ENCODE measurements at regions not wholly inside any gene's neighbourhood (a gene's known extent, or its start where the extent isn't known, plus 50 kb on each side); places are given as distances from the start of the nearest gene placed in this dataset.
"Not testable (repeated sequence)": the region's sequence is repeated elsewhere in the genome, so short reads cannot be mapped to it uniquely, and the experiment has no call there.

DNA sequence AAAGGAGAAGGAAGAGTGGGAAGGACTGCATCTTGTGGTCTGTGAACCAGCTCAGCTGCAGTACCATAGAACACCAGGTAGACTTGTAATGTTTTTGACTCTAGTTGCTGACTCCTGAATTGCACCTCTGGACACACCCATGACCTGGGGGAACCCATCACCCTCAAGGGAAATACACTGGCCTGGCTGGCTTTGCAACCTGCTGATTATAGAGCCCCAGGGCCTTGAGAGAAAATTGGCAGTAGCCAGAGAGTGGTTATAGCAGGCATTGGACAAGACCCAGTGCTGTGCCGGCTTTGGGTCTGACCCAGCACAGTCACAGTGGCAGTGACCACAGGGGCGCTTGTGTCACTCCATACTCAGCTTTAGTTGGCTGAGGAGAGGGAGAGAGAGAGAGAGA lies 902.3 kb downstream of the GRID1 start:
- H3K4me3 ChIP-seq (ENCODE audit: low read length): no peak overlapping the region
- H3K27me3 ChIP-seq (ENCODE audit: insufficient read depth, low read length): no peaks in the 10 kb centered on the region
- no peaks in the 10 kb centered on the region for H3K9me3 ChIP-seq (ENCODE audit: low read length)
- H3K4me1 ChIP-seq (ENCODE audit: insufficient read depth, low read length): no peaks in the 10 kb centered on the region
- H3K36me3 ChIP-seq (ENCODE audit: insufficient read depth, low read length): no peaks in the 10 kb centered on the region
- H2AFZ ChIP-seq (ENCODE audit: low read depth, low read length): no peak overlapping the region

DNA sequence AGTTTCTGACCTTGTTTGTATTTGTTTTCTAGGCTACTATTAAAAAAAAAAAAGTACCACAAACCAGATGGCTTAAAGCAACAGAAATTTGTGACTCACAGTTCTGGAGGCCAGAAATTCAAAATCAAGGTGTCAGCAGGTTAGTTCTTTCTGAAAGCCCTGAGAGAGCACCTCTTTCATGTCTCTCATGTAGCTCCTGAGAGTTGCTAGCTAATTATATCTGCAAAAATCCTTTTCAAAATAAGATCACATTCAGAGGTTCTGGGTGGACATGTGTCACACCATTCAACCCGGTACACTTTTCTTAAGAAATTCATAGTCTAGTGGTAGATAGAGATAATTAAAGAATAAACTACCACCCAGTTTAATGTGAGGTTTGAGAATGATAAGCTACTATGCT lies 888.6 kb downstream of the GRID1 start:
- H3K36me3 ChIP-seq (ENCODE audit: insufficient read depth, low read length): no peaks in the 10 kb centered on the region
- no peak overlapping the region for H2AFZ ChIP-seq (ENCODE audit: low read depth, low read length)
- H3K4me1 ChIP-seq (ENCODE audit: insufficient read depth, low read length): no peaks in the 10 kb centered on the region
- H3K4me3 ChIP-seq (ENCODE audit: low read length): no peak overlapping the region
- H3K27me3 ChIP-seq (ENCODE audit: insufficient read depth, low read length): no peaks in the 10 kb centered on the region
- no peaks in the 10 kb centered on the region for H3K9me3 ChIP-seq (ENCODE audit: low read length)

DNA sequence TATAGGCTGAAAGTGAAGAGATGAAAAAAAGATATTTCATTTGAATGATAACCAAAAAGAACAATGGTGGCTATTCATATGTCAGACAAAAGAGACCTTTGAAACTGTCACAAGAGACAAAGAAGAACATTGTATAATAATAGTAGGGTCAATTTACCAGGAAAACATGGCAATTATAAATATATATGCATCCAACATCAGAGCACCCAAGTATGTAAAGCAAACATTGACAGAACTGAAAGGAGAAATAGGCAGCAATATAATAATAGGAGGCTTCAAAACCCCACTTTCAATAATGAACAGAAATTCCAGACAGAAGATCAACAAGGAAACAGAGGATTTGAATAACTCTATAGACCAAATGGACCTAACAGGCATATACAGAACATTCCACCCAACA lies 876.2 kb downstream of the GRID1 start:
- Histone ChIP-seq H3K36me3 (ENCODE audit: insufficient read depth, low read length) (no peaks in the 10 kb centered on the region), H3K4me3 (ENCODE audit: low read length) (no peak overlapping the region), H3K4me1 (ENCODE audit: insufficient read depth, low read length) (no peaks in the 10 kb centered on the region), H3K9me3 (ENCODE audit: low read length) (no peaks in the 10 kb centered on the region), H3K27me3 (ENCODE audit: insufficient read depth, low read length) (no peaks in the 10 kb centered on the region), H2AFZ (ENCODE audit: low read depth, low read length) (no peak overlapping the region)

DNA sequence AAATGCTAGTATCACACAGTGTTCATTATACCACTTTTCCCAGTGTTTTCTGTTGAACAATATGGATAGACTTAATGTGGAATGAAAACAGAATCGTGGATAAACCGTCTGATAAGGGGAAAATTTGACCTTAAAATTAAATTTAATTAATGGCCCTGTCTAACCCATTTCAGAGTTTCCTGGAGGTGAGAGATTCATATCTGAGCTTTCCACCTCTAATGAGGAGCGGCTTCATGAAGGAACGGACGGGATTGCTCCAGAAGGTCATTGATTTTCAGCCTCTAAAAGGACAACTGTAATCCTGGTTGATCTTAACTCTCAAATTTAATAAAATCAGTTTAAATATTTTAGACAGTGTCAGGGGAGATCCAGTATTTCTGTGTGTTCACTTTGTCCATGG lies 874.9 kb downstream of the GRID1 start:
- H3K36me3 ChIP-seq (ENCODE audit: insufficient read depth, low read length): no peaks in the 10 kb centered on the region
- no peaks in the 10 kb centered on the region for H3K4me1 ChIP-seq (ENCODE audit: insufficient read depth, low read length)
- no peak overlapping the region for H3K4me3 ChIP-seq (ENCODE audit: low read length)
- no peak overlapping the region for H2AFZ ChIP-seq (ENCODE audit: low read depth, low read length)
- H3K27me3 ChIP-seq (ENCODE audit: insufficient read depth, low read length): no peaks in the 10 kb centered on the region
- H3K9me3 ChIP-seq (ENCODE audit: low read length): no peaks in the 10 kb centered on the region

DNA sequence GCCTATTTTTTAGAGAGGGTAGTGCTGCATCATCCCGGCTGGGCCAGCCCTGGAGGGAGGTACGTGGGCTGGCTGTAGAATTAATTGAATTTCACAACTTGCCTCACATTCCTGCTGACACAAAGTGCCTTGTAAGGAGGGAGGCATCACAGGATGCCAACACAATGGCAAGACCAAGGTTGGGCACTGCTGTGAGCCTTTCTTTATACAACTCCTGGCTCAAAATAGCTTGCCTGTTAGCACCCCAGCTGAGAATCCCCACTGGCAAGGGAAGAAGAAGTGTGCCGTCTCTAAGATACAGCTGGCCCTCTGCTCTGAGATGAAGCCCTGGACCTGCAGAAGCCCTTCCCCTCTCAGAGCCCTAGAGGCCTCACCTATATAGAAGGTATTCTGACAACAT lies 873.9 kb downstream of the GRID1 start:
- no peaks in the 10 kb centered on the region for H3K9me3 ChIP-seq (ENCODE audit: low read length)
- no peaks in the 10 kb centered on the region for H3K36me3 ChIP-seq (ENCODE audit: insufficient read depth, low read length)
- H3K27me3 ChIP-seq (ENCODE audit: insufficient read depth, low read length): no peaks in the 10 kb centered on the region
- H3K4me1 ChIP-seq (ENCODE audit: insufficient read depth, low read length): no peaks in the 10 kb centered on the region
- no peak overlapping the region for H2AFZ ChIP-seq (ENCODE audit: low read depth, low read length)
- H3K4me3 ChIP-seq (ENCODE audit: low read length): no peak overlapping the region

DNA sequence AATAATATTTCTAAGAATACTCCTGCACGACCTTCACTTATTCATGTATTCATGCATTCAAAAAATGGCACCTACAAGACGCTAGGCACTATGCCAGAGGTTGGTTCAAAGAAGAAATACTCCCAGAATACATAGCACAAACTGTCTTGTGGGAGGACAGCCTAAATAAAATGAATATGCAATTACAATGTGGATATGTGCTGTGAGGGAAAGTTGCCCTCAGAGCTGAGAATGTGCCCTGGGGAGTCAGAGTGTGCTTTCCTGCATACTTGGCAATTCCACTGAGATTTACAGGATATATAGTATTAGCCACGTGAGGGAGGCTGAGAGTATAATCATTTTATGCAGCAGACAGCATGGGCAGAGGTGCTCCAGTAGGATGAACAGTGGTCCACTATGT lies 872.9 kb downstream of the GRID1 start:
- H3K9me3 ChIP-seq (ENCODE audit: low read length): no peaks in the 10 kb centered on the region
- H2AFZ ChIP-seq (ENCODE audit: low read depth, low read length): no peak overlapping the region
- no peak overlapping the region for H3K4me3 ChIP-seq (ENCODE audit: low read length)
- no peaks in the 10 kb centered on the region for H3K27me3 ChIP-seq (ENCODE audit: insufficient read depth, low read length)
- H3K4me1 ChIP-seq (ENCODE audit: insufficient read depth, low read length): no peaks in the 10 kb centered on the region
- H3K36me3 ChIP-seq (ENCODE audit: insufficient read depth, low read length): no peaks in the 10 kb centered on the region

DNA sequence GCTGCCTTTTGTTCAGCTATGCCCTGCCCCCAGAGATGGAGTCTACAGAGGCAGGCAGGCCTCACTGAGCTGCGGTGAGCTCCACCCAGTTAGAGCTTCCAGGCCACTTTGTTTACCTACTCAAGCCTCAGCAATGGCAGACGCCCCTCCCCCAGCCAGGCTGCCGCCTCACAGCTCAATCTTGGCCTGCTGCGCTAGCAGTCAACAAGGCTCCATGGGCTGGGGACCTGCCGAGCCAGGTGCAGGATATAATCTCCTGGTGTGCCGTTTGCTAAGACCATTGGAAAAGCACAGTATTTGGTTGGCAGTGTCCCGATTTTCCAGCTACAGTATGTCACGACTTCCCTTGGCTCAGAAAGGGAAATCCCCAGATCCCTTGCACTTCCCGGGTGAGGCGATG lies 862.0 kb downstream of the GRID1 start:
- not testable (repeated sequence) for H3K36me3 ChIP-seq (ENCODE audit: insufficient read depth, low read length); H3K9me3 ChIP-seq (ENCODE audit: low read length); H3K4me3 ChIP-seq (ENCODE audit: low read length); H2AFZ ChIP-seq (ENCODE audit: low read depth, low read length); H3K27me3 ChIP-seq (ENCODE audit: insufficient read depth, low read length); H3K4me1 ChIP-seq (ENCODE audit: insufficient read depth, low read length)

DNA sequence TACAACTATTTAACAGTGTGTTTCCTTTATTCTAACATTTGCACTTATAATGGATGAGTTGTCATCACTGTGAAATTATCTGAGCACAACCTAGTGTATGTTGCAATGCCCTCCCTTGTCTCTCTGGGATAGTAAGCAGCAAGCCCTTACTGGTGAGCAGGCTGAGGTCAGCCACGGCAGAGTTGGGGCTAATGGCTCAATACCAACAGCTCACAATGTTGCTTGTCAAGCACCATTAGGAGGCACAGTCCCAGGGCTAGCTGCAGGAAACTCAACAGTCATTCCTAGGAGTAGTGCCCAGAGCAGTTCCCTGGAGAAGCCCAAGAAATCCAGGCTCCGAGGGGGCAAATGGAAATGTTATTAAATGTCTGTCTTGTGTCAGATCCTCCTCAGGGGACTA lies 858.4 kb downstream of the GRID1 start:
- no peaks in the 10 kb centered on the region for H3K27me3 ChIP-seq (ENCODE audit: insufficient read depth, low read length)
- no peaks in the 10 kb centered on the region for H3K4me1 ChIP-seq (ENCODE audit: insufficient read depth, low read length)
- no peak overlapping the region for H3K4me3 ChIP-seq (ENCODE audit: low read length)

DNA sequence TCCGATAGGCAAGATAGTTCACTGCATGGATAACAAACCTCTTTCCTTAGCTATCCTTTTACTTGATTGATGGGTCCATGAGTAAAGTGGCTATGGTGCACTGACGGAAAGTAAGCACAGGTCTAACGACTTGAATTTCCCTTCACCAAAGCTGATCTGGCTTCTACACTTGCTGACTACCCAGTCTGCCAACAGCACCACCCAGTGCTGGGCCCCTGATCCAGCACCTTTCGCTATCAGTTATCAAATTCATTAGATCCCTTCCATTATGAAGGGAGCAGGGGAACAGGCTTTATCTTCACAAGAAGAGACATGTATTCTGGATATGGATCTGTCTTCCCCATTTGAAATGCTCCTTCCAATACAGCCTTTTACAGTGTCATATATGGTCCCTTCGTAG lies 855.9 kb downstream of the GRID1 start:
- Histone ChIP-seq H2AFZ (ENCODE audit: low read depth, low read length) (no peak overlapping the region), H3K27me3 (ENCODE audit: insufficient read depth, low read length) (no peaks in the 10 kb centered on the region), H3K36me3 (ENCODE audit: insufficient read depth, low read length) (no peaks in the 10 kb centered on the region), H3K4me1 (ENCODE audit: insufficient read depth, low read length) (no peaks in the 10 kb centered on the region), H3K4me3 (ENCODE audit: low read length) (no peak overlapping the region), H3K9me3 (ENCODE audit: low read length) (no peaks in the 10 kb centered on the region)

More for the DNA sequence above, 858.4 kb downstream of the GRID1 start:
- Histone ChIP-seq H3K36me3 (ENCODE audit: insufficient read depth, low read length) (no peaks in the 10 kb centered on the region), H2AFZ (ENCODE audit: low read depth, low read length) (no peak overlapping the region), H3K9me3 (ENCODE audit: low read length) (no peaks in the 10 kb centered on the region)

DNA sequence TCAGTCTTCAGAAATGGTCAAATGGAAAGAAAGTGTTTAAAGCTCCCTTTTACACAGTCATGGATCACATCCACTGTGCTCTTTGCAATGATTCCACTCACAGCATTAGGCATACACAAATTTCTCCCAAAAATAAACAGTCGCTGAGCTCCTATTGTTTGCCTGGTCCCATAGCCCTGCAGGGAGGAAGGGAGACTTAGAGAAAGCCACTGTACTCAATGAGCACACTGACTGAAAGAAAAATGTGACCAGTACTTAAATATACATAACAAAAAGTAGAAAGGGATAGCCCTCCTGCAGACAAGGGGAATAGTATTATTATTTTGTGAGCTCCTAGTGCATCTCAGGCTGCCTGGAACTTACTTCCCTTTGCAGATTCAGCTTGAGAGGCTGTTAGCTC lies 853.2 kb downstream of the GRID1 start:
- Histone ChIP-seq H2AFZ (ENCODE audit: low read depth, low read length) (no peak overlapping the region), H3K4me3 (ENCODE audit: low read length) (no peak overlapping the region), H3K4me1 (ENCODE audit: insufficient read depth, low read length) (no peaks in the 10 kb centered on the region), H3K36me3 (ENCODE audit: insufficient read depth, low read length) (no peaks in the 10 kb centered on the region), H3K27me3 (ENCODE audit: insufficient read depth, low read length) (no peaks in the 10 kb centered on the region), H3K9me3 (ENCODE audit: low read length) (no peaks in the 10 kb centered on the region)

DNA sequence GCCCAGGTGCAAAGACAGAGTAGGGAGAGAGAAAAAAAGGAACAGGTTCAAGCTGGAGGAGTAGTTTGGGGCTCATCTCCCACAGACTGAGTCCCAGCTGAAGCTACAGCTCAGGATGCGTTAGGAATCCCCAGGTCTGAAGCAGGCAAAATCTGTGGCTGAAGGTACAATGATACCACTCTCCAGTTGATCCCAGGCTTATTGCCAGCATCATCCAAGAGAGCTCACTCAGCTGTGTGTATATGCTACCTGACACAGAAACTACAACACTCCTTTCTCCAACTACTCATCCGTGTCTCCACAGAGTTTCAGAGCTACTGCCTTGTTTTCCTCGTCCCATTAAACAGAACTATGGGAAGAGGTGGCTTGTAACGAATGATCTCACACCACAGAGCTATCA lies 851.3 kb downstream of the GRID1 start:
- no peaks in the 10 kb centered on the region for H3K4me1 ChIP-seq (ENCODE audit: insufficient read depth, low read length)
- H3K4me3 ChIP-seq (ENCODE audit: low read length): no peak overlapping the region
- no peak overlapping the region for H2AFZ ChIP-seq (ENCODE audit: low read depth, low read length)
- no peaks in the 10 kb centered on the region for H3K27me3 ChIP-seq (ENCODE audit: insufficient read depth, low read length)
- no peaks in the 10 kb centered on the region for H3K36me3 ChIP-seq (ENCODE audit: insufficient read depth, low read length)
- H3K9me3 ChIP-seq (ENCODE audit: low read length): no peaks in the 10 kb centered on the region

DNA sequence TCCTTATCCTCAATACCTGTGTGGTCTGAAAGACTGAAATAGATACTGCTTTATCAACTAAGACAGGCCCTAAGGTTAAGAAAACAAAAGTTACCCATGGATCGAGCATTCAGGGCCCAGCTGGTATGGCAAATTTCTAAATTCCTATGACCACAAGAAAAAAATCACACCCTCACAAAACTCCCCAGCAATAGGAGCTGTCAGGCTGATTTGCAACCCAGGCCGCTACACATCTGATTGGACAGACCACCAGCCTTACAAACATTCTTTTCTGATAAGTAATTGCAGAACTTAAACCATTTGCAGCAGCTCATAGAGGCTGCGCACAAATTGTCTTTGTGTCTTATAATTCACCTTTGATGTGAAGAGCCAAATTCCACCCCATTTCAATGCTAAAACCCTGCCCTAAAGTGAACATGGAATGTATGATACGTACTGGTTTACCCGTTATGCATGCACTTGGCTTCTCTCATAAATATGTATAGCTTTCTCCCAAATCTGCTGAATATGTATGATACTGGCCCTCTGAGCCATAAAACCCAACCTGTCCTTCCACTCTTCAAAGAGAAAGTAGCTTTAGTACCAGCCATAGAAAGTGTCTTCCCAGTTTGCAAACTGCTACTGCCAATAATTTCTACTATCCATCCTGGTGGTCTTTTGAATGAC lies 842.5 kb downstream of the GRID1 start:
- H3K4me1 ChIP-seq (ENCODE audit: insufficient read depth, low read length): no peaks in the 10 kb centered on the region
- H3K36me3 ChIP-seq (ENCODE audit: insufficient read depth, low read length): no peaks in the 10 kb centered on the region
- H3K4me3 ChIP-seq (ENCODE audit: low read length): no peak overlapping the region
- H3K9me3 ChIP-seq (ENCODE audit: low read length): no peaks in the 10 kb centered on the region
- no peak overlapping the region for H2AFZ ChIP-seq (ENCODE audit: low read depth, low read length)
- no peaks in the 10 kb centered on the region for H3K27me3 ChIP-seq (ENCODE audit: insufficient read depth, low read length)

DNA sequence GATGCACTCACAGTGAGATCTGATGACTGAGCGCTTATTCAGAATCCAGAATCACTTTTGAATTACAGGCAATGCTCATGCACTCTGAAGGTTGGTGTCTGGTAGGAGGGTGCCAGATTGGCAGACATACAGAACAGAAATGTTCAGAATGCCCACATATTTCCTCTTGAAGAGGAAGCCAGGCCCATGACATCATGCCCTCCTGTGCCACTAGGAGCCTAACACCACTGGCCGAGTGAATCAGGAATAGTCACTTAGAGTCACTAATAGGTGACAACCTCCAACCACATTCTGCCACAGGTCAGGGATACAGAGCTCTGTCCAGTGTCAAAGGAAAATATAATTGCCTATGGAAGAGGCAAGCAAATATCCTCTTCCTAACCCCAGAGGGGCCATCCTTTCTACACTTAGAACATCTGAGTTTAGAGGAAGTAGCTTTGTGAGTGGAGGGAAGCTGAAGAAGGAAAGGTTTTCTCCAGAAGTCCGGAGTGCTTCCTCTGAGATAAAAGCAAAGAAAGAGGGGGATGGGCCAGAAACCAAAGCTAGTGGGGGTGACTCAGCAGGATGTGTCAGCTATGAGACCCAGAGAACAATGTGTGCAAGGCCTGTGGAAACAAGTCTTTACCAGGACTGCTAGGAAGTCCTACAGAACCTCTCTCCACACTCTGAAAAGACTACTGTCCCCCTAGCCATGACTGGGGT lies 838.8 kb downstream of the GRID1 start:
- no peaks in the 10 kb centered on the region for H3K4me1 ChIP-seq (ENCODE audit: insufficient read depth, low read length)
- no peaks in the 10 kb centered on the region for H3K27me3 ChIP-seq (ENCODE audit: insufficient read depth, low read length)
- no peaks in the 10 kb centered on the region for H3K36me3 ChIP-seq (ENCODE audit: insufficient read depth, low read length)
- H3K9me3 ChIP-seq (ENCODE audit: low read length): no peaks in the 10 kb centered on the region
- H3K4me3 ChIP-seq (ENCODE audit: low read length): no peak overlapping the region
- H2AFZ ChIP-seq (ENCODE audit: low read depth, low read length): no peak overlapping the region

DNA sequence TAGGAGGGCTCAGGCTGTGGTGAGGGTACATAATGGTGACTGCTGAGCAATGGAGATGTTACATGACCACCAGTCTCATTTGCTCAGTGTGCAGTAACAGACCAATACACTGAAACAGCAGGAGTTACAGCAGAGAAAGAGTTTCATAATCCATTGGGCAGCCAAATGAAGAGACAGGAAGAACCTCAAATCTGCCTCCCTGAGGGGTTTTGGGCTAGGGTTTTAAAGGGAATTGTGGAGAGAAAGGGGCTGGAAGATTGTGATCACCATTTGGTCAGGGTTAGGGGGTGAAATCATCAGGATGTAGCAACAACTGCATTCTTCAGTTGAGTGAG lies 838.3 kb downstream of the GRID1 start:
- Histone ChIP-seq H3K4me3 (ENCODE audit: low read length) (no peak overlapping the region), H3K4me1 (ENCODE audit: insufficient read depth, low read length) (no peaks in the 10 kb centered on the region), H3K36me3 (ENCODE audit: insufficient read depth, low read length) (no peaks in the 10 kb centered on the region), H3K9me3 (ENCODE audit: low read length) (no peaks in the 10 kb centered on the region), H2AFZ (ENCODE audit: low read depth, low read length) (no peak overlapping the region), H3K27me3 (ENCODE audit: insufficient read depth, low read length) (no peaks in the 10 kb centered on the region)
